ENCODE measurements at regions not wholly inside any gene's neighbourhood (a gene's known extent, or its start where the extent isn't known, plus 50 kb on each side); places are given as distances from the start of the nearest gene placed in this dataset.

DNA sequence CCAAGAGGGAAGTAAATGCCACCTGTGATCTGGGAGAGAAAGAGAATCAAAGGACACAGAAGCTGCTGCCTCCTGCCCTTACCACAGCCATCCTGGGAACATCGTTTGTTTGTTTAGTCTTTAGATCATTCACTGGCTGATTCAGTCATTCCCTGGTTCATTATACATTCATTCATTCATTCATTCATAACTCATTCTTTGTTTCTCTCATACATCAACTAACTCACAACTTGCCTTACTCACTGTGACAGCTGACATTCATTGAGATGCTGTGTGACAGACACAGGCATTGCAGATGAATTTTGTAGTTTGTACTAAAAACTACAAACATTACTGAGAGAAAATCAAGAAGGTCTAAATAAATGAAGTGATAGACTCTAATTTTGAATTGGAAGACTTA, 291.0 kb upstream of the TNRC6C start:
- peak overlapping the region; percentile 96 for H3K27ac Mint-ChIP-seq
- H3K4me3 Mint-ChIP-seq, result peak overlapping the region; percentile 81
- peaks cover 20% of the 10 kb centered on the region for H3K9me3 Mint-ChIP-seq
- DNase-seq, result no peak
- H3K27me3 Mint-ChIP-seq, result no peaks in the 10 kb centered on the region
- H3K4me1 Mint-ChIP-seq (ENCODE audit: low read depth), result peaks cover 51% of the 10 kb centered on the region
- H3K36me3 Mint-ChIP-seq (ENCODE audit: low read depth), result peaks cover 28% of the 10 kb centered on the region

DNA sequence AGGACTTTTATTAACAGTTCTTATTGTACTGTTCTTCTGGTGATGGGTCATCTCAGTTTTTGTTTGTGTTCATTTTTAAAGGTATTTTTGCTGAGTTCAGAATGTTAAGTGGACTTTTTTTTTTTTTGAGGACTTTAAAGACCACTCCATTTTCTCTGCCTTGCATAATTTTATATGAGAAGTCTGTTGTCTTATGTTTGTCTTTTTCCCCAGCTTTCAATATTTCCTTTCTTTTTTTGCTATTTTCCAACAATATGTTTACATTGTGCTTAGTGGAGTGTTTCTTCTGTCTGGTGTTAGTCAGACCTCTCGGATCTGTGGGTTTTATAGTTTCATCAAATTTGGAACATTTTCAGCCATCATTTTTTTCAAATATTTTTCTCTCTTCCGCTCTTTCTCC, 290.0 kb upstream of the TNRC6C start:
- Mint-ChIP-seq H3K4me3 (peak overlapping the region; percentile 14), H3K4me1 (ENCODE audit: low read depth) (peaks cover 51% of the 10 kb centered on the region), H3K27ac (peak overlapping the region; percentile 65), H3K36me3 (ENCODE audit: low read depth) (peaks cover 30% of the 10 kb centered on the region), H3K27me3 (no peaks in the 10 kb centered on the region), H3K9me3 (peaks cover 20% of the 10 kb centered on the region)
- DNase-seq, result no peak

DNA sequence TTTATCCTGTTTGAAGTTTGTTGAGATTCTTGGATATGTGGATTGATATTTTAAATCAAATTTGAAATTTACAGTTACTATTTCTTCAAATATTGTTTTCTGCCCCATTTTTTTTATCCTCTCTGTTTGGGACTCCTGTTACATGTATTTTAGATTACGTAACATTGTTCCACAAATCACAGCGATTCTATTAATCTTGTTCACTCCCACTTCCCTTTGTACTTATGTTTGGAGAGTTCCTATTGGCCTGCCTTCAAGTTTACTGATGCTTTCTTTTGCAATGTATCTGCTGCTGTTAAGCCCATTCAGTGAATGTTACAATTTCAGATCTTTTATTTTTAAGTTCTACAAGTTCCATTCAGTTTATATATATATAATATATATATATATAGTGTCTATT, 288.3 kb upstream of the TNRC6C start:
- Mint-ChIP-seq H3K36me3 (ENCODE audit: low read depth) (peaks cover 32% of the 10 kb centered on the region), H3K4me1 (ENCODE audit: low read depth) (peaks cover 50% of the 10 kb centered on the region), H3K27me3 (no peaks in the 10 kb centered on the region), H3K4me3 (no peak overlapping the region), H3K27ac (peak overlapping the region; percentile 50), H3K9me3 (peaks cover 19% of the 10 kb centered on the region)
- no peak for DNase-seq

DNA sequence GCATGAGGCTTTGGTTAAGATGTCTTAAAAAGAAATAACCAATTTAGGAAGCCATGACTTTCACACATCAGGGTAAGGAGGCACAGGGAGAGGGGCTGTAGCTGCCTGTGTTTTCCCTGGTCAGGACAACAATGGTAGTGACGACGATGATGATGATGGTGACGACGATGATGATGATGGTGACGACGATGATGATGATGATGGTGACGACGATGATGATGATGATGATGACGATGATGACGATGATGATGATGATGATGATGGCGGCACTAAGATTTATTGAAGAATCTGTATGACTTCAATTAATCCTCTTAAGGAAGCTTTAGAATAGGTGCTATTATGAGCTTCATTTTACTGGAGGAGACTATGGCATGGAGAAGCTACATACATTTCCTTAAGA, 284.1 kb upstream of the TNRC6C start:
- H3K9me3 Mint-ChIP-seq, result no peaks in the 10 kb centered on the region
- H3K4me1 Mint-ChIP-seq (ENCODE audit: low read depth), result peaks cover 15% of the 10 kb centered on the region
- no peak overlapping the region for H3K27ac Mint-ChIP-seq
- peaks cover 13% of the 10 kb centered on the region for H3K36me3 Mint-ChIP-seq (ENCODE audit: low read depth)
- DNase-seq, result no peak
- H3K27me3 Mint-ChIP-seq, result no peaks in the 10 kb centered on the region
- no peak overlapping the region for H3K4me3 Mint-ChIP-seq

DNA sequence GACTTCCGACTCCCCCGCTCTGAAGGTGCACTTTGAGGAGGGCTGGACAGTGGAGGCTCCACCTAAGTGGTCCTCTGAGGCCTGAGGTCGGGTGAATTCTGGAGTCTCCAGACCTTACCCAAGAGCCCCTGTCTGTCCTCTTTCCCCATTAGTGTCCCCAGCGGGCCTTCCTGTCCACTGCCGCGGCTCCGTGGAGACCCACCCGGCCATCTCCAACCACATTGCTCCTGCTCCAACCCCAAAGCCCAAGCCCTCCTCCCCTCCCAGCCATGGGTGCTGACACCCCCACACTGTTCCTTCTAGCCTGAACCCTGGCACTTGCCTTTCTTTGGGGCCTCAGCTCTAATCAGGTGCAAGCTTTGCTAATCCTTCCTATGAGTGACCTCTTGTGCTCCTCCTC, 283.1 kb upstream of the TNRC6C start:
- peaks cover 11% of the 10 kb centered on the region for H3K4me1 Mint-ChIP-seq (ENCODE audit: low read depth)
- H3K4me3 Mint-ChIP-seq, result no peak overlapping the region
- no peaks in the 10 kb centered on the region for H3K27me3 Mint-ChIP-seq
- no peaks in the 10 kb centered on the region for H3K9me3 Mint-ChIP-seq
- DNase-seq, result no peak
- H3K27ac Mint-ChIP-seq, result no peak overlapping the region
- peaks cover 9% of the 10 kb centered on the region for H3K36me3 Mint-ChIP-seq (ENCODE audit: low read depth)

DNA sequence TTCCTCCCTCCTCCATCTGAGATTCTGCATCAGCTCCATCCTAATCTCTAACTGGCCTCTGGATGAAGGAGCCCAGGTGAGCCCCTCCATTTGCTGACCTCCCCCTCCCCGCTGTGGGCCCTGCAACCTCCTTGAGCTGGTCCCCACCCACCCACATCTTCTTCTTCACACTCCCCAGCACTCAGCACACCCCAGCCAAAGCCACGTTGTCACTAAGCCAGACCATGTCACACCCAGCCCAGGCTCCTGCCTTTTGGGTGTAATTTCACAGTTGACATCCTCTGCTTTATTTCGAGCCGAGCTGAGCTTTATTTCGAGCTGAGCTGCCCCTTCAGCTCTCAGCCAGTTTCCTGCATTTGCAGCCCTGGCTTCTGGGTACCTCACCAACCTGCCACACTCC, 282.7 kb upstream of the TNRC6C start:
- no peak for DNase-seq
- H3K9me3 Mint-ChIP-seq, result no peaks in the 10 kb centered on the region
- no peak overlapping the region for H3K4me3 Mint-ChIP-seq
- H3K27ac Mint-ChIP-seq, result no peak overlapping the region
- no peaks in the 10 kb centered on the region for H3K27me3 Mint-ChIP-seq
- peaks cover 9% of the 10 kb centered on the region for H3K36me3 Mint-ChIP-seq (ENCODE audit: low read depth)
- peaks cover 8% of the 10 kb centered on the region for H3K4me1 Mint-ChIP-seq (ENCODE audit: low read depth)

DNA sequence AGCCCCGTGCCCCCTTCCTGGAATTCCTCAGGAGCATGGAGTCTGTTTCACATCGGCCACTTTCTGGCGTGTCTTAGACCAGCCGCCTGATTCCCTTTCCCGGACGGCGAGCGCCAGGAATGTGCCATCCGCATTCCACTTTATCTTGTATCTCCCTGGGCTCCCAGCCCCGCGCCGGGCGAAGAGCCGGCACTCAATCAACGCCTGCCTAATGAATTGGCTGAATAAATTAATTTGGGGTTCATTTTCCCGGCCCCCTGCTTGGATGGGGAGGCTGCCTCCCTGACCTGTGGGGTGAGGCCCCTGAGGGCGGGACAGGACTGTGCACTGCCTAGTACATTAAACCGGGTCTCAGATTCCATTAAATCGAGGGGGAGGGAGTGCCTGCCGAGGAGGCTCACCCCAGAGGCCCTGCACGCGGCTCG, 282.3 kb upstream of the TNRC6C start:
- H3K4me3 Mint-ChIP-seq, result no peak overlapping the region
- peaks cover 9% of the 10 kb centered on the region for H3K36me3 Mint-ChIP-seq (ENCODE audit: low read depth)
- H3K27ac Mint-ChIP-seq, result no peak overlapping the region

DNA sequence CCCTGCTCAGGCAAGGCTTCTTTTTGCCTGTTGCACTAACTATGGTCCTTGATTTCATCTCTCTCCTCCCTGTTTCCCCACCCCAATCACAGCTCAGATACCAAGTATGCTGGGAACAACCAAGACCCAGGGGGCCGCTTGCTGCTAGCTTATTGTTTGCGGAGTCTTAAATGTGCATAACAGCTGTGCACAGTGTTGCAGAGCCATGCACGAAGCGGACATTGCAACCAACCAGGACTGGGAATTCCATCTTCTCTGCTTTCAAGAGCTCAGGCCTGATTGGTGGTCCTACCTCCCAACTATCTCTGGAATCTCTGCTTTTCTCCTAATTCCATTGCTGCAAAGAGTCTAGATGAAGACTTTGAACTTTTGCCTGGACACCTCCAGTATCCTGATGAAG, 281.3 kb upstream of the TNRC6C start:
- no peak overlapping the region for H3K4me3 Mint-ChIP-seq

More for the DNA sequence above, 282.3 kb upstream of the TNRC6C start:
- no peaks in the 10 kb centered on the region for H3K9me3 Mint-ChIP-seq
- no peak for DNase-seq
- no peaks in the 10 kb centered on the region for H3K27me3 Mint-ChIP-seq
- peaks cover 6% of the 10 kb centered on the region for H3K4me1 Mint-ChIP-seq (ENCODE audit: low read depth)

DNA sequence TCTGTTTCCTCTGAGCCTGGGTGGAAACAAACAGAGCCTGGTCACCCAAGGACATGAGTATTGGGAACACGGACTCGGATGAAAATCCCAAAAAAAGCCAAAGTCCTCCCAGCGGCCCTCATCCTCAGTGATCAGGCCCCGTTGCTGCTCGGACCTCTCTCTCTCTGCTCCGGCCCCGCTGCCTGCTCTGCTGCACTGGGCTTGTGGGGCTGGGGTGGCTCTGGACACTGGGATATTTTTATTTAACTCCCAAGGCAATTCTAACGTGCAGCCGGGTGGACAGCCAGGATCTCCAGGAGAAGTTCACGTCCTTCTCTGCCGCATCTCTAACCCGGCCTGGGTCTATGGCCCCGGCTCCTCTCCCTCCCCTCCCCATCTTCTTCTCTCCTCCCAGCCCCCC, 280.9 kb upstream of the TNRC6C start:
- Mint-ChIP-seq H3K36me3 (ENCODE audit: low read depth) (peaks cover 4% of the 10 kb centered on the region), H3K4me3 (no peak overlapping the region), H3K4me1 (ENCODE audit: low read depth) (no peaks in the 10 kb centered on the region), H3K27ac (no peak overlapping the region), H3K27me3 (no peaks in the 10 kb centered on the region), H3K9me3 (no peaks in the 10 kb centered on the region)
- no peak for DNase-seq

More for the DNA sequence above, 281.3 kb upstream of the TNRC6C start:
- Mint-ChIP-seq H3K27ac (no peak overlapping the region), H3K9me3 (no peaks in the 10 kb centered on the region), H3K27me3 (no peaks in the 10 kb centered on the region), H3K4me1 (ENCODE audit: low read depth) (peaks cover 1% of the 10 kb centered on the region), H3K36me3 (ENCODE audit: low read depth) (peaks cover 6% of the 10 kb centered on the region)
- DNase-seq, result no peak

DNA sequence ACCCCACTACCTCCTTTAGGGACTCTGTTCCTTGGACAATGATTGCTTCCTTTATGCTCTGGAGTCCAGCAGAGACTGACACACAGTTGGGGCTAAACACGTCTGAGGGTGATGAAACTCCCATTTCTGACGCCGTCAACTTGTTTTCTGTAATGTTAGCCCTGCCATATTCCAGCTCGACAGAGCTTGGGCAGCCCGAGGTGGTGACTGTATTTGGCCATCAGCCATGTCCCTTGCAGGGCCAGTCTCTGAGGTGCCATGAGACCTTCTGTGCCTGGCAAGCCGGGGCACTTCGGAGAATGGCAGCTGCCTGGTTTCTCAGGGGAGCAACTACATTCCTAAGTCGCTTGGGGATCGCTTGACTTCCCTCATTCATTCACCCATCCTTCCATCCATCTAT, 278.9 kb upstream of the TNRC6C start:
- H3K4me1 Mint-ChIP-seq (ENCODE audit: low read depth), result no peaks in the 10 kb centered on the region
- H3K27me3 Mint-ChIP-seq, result no peaks in the 10 kb centered on the region
- no peaks in the 10 kb centered on the region for H3K36me3 Mint-ChIP-seq (ENCODE audit: low read depth)
- DNase-seq, result no peak
- no peak overlapping the region for H3K27ac Mint-ChIP-seq
- H3K9me3 Mint-ChIP-seq, result no peaks in the 10 kb centered on the region
- H3K4me3 Mint-ChIP-seq, result no peak overlapping the region

DNA sequence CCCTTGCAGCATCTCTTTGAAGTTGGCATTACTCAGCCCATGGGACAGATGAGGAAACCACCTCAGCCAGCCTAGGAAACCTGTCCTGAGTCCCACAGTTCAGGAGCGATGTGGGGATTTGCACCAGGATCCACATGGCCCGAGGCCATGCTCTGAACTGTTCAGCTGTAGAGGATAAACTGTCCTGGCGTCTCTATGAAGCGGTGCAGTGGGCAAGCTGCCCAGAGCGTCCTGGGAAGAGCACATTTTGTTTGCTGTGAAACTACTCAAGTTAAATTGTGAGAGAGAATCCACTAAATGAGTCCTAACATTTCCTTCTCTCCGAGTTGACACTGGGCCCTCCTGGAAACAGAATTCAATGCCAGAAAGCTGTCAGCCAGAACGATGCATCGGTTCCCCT, 276.6 kb upstream of the TNRC6C start:
- DNase-seq, result no peak
- H3K27ac Mint-ChIP-seq, result no peak overlapping the region
- H3K27me3 Mint-ChIP-seq, result no peaks in the 10 kb centered on the region
- H3K9me3 Mint-ChIP-seq, result no peaks in the 10 kb centered on the region
- H3K4me3 Mint-ChIP-seq, result no peak overlapping the region
- H3K4me1 Mint-ChIP-seq (ENCODE audit: low read depth), result no peaks in the 10 kb centered on the region
- H3K36me3 Mint-ChIP-seq (ENCODE audit: low read depth), result no peaks in the 10 kb centered on the region

DNA sequence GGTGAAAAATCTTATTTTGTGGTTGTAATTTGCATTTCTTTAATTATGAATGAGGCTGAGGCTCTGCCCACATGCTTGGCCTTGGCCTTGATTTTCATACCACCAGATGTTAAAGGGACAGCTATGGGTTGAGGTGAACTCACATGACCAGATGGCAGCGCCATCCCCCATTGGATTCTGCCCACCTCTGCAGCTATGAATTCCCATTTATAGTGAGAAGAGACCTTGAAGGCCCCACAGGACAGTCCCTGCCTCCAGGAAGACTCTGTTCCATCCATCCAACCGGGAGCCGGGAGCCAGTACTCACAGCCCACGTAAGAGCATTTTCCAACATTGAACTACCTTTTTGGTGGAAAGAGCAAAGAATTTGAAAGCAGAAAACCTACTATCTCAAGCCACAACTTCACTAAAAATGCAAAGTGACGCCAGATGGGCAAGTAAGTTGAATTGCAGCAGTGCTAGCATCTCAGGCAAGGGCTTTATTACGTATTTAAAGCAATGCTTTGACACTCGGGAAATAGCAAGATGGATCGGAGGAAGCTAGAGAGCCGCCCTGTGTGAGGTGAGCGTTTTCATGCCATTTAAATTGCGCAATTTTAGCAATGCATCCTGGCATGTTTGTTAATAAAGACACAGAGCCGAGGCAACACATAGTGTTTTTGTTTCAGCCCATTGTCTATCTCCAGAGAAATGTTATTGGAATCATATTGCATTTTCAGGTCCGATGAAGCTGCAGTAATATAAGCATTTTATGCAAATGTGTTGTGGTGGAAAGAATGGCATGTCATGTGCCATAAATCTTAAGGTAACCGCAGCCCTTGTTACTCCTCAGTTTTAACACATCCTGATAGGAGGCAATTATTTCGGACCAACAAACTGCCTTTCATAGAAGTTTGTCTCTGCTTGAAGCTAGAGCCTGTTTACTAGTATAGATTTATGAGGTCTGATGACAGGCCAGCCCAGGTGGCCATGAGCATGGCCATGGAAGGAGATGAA, 273.4 kb upstream of the TNRC6C start:
- Mint-ChIP-seq H3K27ac (no peak overlapping the region), H3K27me3 (no peaks in the 10 kb centered on the region), H3K36me3 (ENCODE audit: low read depth) (no peaks in the 10 kb centered on the region), H3K4me1 (ENCODE audit: low read depth) (peaks cover under 1% of the 10 kb centered on the region), H3K4me3 (no peak overlapping the region), H3K9me3 (no peaks in the 10 kb centered on the region)
- DNase-seq, result no peak

DNA sequence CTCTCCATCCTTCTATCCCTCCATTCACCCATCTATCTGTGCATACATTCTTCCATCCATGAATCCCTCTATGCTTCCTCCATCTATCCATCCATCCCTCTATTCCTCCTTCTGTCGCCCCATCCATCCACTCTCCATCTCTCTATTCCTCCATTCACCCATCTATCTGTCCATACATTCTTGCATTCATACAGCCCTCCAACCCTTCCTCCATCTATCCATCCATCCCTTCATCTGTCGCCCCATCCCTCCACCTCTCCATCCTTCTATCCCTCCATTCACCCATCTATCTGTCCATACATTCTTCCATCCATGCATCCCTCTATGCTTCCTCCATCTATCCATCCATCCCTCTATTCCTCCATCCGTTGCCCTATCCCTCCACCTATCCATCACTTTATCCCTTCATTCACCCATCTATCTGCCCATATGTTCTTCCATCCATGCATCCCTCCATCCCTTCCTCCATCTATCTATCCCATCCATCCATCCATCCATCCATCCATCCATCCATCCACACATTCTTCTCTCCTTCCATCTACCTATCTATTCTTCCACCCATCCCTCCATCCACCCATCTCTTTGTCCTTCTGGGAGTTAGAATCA, 272.5 kb upstream of the TNRC6C start:
- H3K4me1 Mint-ChIP-seq (ENCODE audit: low read depth), result peaks cover 9% of the 10 kb centered on the region
- H3K36me3 Mint-ChIP-seq (ENCODE audit: low read depth), result no peaks in the 10 kb centered on the region
- H3K4me3 Mint-ChIP-seq, result no peak overlapping the region
- no peak overlapping the region for H3K27ac Mint-ChIP-seq
- no peak for DNase-seq
- H3K27me3 Mint-ChIP-seq, result no peaks in the 10 kb centered on the region
- no peaks in the 10 kb centered on the region for H3K9me3 Mint-ChIP-seq

DNA sequence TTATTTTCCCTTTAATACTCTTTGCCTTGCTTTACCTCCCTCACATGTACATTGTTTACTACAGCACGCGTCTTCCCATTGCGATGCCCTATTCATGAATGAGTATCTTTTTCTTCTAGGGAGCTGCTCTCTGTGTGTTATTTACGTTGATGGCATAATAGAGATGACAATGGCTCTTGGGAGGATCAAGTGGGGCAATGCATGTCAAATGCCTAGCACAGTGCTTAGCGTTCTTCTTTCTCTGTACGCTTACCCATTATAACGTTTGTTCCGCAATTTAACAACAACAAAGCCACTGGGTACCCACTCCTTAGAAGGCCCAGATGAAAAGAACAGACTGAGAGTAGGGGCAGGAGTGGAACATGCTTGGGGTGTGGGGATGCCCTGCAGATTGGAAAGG, 271.6 kb upstream of the TNRC6C start:
- Mint-ChIP-seq H3K27ac (no peak overlapping the region), H3K27me3 (no peaks in the 10 kb centered on the region), H3K4me1 (ENCODE audit: low read depth) (peaks cover 16% of the 10 kb centered on the region), H3K9me3 (no peaks in the 10 kb centered on the region), H3K4me3 (no peak overlapping the region), H3K36me3 (ENCODE audit: low read depth) (no peaks in the 10 kb centered on the region)
- no peak for DNase-seq

DNA sequence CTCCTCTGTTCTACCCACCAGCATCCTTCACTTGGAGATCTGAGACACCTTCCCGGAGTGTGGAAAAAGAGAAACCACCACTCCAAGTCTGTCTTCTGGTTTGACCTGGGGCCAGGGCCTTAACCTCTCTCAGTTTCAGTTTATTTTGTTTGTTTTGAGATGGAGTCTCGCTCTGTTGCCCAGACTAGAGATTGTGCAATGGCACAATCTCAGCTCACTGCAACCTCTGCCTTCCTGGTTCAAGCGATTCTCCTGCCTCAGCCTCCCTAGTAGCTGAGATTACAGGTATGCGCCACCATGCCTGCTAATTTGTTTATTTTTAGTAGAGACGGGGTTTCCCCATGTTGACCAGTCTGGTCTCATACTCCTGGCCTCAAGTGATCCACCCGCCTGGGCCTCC, 271.1 kb upstream of the TNRC6C start:
- H3K27me3 Mint-ChIP-seq, result no peaks in the 10 kb centered on the region
- DNase-seq, result no peak
- H3K27ac Mint-ChIP-seq, result no peak overlapping the region
- H3K4me3 Mint-ChIP-seq, result no peak overlapping the region
- H3K9me3 Mint-ChIP-seq, result no peaks in the 10 kb centered on the region
- no peaks in the 10 kb centered on the region for H3K36me3 Mint-ChIP-seq (ENCODE audit: low read depth)
- H3K4me1 Mint-ChIP-seq (ENCODE audit: low read depth), result peaks cover 20% of the 10 kb centered on the region

Measured in activated T-cell treated with anti-CD3 and anti-CD28 coated beads, Interleukin-2, amount 50 U/mL, for 24 hours (primary cell).